ENCODE measurements at regions not wholly inside any gene's neighbourhood (a gene's known extent, or its start where the extent isn't known, plus 50 kb on each side); places are given as distances from the start of the nearest gene placed in this dataset.

- TF ChIP-seq EZH2 (IDR thresholded peaks at IDR 0.05; ENCODE audit: low read length, missing control alignments) (no peak), CTCF (conservative IDR thresholded peaks at IDR 0.05 in 1 of 2, IDR thresholded peaks at IDR 0.05 in 1 of 2; ENCODE audit: low read depth in 1 of 2, low read length in 2 of 2) (no peak)
Measured at GRCh38 chr7:130822642-130823041, 88.6 kb upstream of the KLF14 start.
